Parathyroid adenoma (tissue), 2 donors: ENCODE measurements at regions not wholly inside any gene's neighbourhood (a gene's known extent, or its start where the extent isn't known, plus 50 kb on each side); places are given as distances from the start of the nearest gene placed in this dataset.

ENCODE experiments used
- H2AFZ ChIP-seq: fragments of 300-600 bp; sonication (generic); one replicate; pipeline ENCODE4 v1.7.0; 2017; ENCODE audit warnings: antibody characterized with exemption, mild to moderate bottlenecking
- H3K27ac ChIP-seq: fragments of 300-600 bp; sonication (generic); one replicate; pipeline ENCODE4 v1.7.0; 2017
- H3K27me3 ChIP-seq: fragments of 300-600 bp; sonication (generic); one replicate; pipeline ENCODE4 v1.7.0; 2017; ENCODE audit warnings: low read length; ENCODE audit not compliant: control insufficient read depth, insufficient read depth
- H3K36me3 ChIP-seq: fragments of 300-600 bp; sonication (generic); one replicate; pipeline ENCODE4 v1.7.0; 2017; ENCODE audit warnings: low read length; ENCODE audit not compliant: control insufficient read depth, insufficient read depth
- H3K4me1 ChIP-seq: fragments of 300-600 bp; sonication (generic); one replicate; pipeline ENCODE4 v1.7.0; 2017; ENCODE audit warnings: control low read depth
- H3K4me2 ChIP-seq: fragments of 300-600 bp; sonication (generic); one replicate; pipeline ENCODE4 v1.7.0; 2017; ENCODE audit warnings: low read length
- H3K4me3 ChIP-seq: fragments of 300-600 bp; sonication (generic); one replicate; pipeline ENCODE4 v1.7.0; 2017; ENCODE audit warnings: low read depth, low read length
- H3K79me2 ChIP-seq: fragments of 300-600 bp; sonication (generic); one replicate; pipeline ENCODE4 v1.7.0; 2017; ENCODE audit warnings: control low read depth
- H3K9ac ChIP-seq: fragments of 300-600 bp; sonication (generic); one replicate; pipeline ENCODE4 v1.7.0; 2017; ENCODE audit warnings: mild to moderate bottlenecking
- H3K9me3 ChIP-seq: fragments of 300-600 bp; sonication (generic); one replicate; pipeline ENCODE4 v1.7.0; 2017; ENCODE audit warnings: low read length; ENCODE audit not compliant: control insufficient read depth
- CTCF ChIP-seq: fragments of 300-600 bp; sonication (generic); IDR thresholded peaks from one replicate; pipeline ENCODE4 v1.7.0; 2017; ENCODE audit warnings: antibody characterized with exemption, mild to moderate bottlenecking
- donor health status: primary hyperparathyroidism.

- Histone ChIP-seq H3K4me3 (no peak overlapping the region), H3K4me2 (no peak overlapping the region), H2AFZ (no peak overlapping the region), H3K36me3 (no peaks in the 10 kb centered on the region), H3K9me3 (no peaks in the 10 kb centered on the region), H3K79me2 (no peaks in the 10 kb centered on the region), H3K9ac (no peak overlapping the region), H3K27me3 (no peaks in the 10 kb centered on the region), H3K4me1 (no peaks in the 10 kb centered on the region), H3K27ac (no peak overlapping the region)
- TF ChIP-seq CTCF: no peak
Measured at GRCh38 chr7:136290351-136290750, 313.2 kb upstream of the MTPN start.

GRCh38 chr7:136278057-136278456 is 300.9 kb upstream of the MTPN start:
- no peak overlapping the region for H3K27ac ChIP-seq
- H3K4me3 ChIP-seq: no peak overlapping the region
- H3K4me1 ChIP-seq: no peaks in the 10 kb centered on the region
- H3K27me3 ChIP-seq: no peaks in the 10 kb centered on the region
- TF ChIP-seq CTCF: no peak
- no peaks in the 10 kb centered on the region for H3K9me3 ChIP-seq
- no peaks in the 10 kb centered on the region for H3K36me3 ChIP-seq
- H2AFZ ChIP-seq: no peak overlapping the region
- no peaks in the 10 kb centered on the region for H3K79me2 ChIP-seq
- H3K9ac ChIP-seq: no peak overlapping the region
- H3K4me2 ChIP-seq: no peak overlapping the region

GRCh38 chr7:136275794-136276193 is 298.6 kb upstream of the MTPN start:
- TF ChIP-seq CTCF: no peak
- Histone ChIP-seq H3K9ac (no peak overlapping the region), H3K27ac (no peak overlapping the region), H3K4me1 (no peaks in the 10 kb centered on the region), H3K79me2 (no peaks in the 10 kb centered on the region), H2AFZ (no peak overlapping the region), H3K27me3 (no peaks in the 10 kb centered on the region), H3K4me3 (no peak overlapping the region), H3K9me3 (no peaks in the 10 kb centered on the region), H3K4me2 (no peak overlapping the region), H3K36me3 (no peaks in the 10 kb centered on the region)

GRCh38 chr7:136274636-136275345 is 297.6 kb upstream of the MTPN start:
- Histone ChIP-seq H3K36me3 (no peaks in the 10 kb centered on the region), H3K27me3 (no peaks in the 10 kb centered on the region), H3K9me3 (no peaks in the 10 kb centered on the region), H3K79me2 (no peaks in the 10 kb centered on the region), H3K9ac (no peak overlapping the region), H3K4me3 (no peak overlapping the region), H3K4me2 (no peak overlapping the region), H3K27ac (no peak overlapping the region), H2AFZ (no peak overlapping the region), H3K4me1 (no peaks in the 10 kb centered on the region)
- TF ChIP-seq CTCF: no peak

- no peaks in the 10 kb centered on the region for H3K9me3 ChIP-seq
- no peak overlapping the region for H2AFZ ChIP-seq
- H3K27ac ChIP-seq: no peak overlapping the region
- H3K4me1 ChIP-seq: no peaks in the 10 kb centered on the region
- H3K4me2 ChIP-seq: no peak overlapping the region
- H3K4me3 ChIP-seq: no peak overlapping the region
- no peaks in the 10 kb centered on the region for H3K36me3 ChIP-seq
- TF ChIP-seq CTCF: no peak
- H3K79me2 ChIP-seq: no peaks in the 10 kb centered on the region
- no peak overlapping the region for H3K9ac ChIP-seq
- no peaks in the 10 kb centered on the region for H3K27me3 ChIP-seq
Measured at GRCh38 chr7:136272934-136273333, 295.8 kb upstream of the MTPN start.
